ENCODE measurements at regions not wholly inside any gene's neighbourhood (a gene's known extent, or its start where the extent isn't known, plus 50 kb on each side); places are given as distances from the start of the nearest gene placed in this dataset.

- no peak for DNase-seq
Measured at GRCh38 chr2:6487765-6488164, 377.9 kb downstream of the CMPK2 start.

DNA sequence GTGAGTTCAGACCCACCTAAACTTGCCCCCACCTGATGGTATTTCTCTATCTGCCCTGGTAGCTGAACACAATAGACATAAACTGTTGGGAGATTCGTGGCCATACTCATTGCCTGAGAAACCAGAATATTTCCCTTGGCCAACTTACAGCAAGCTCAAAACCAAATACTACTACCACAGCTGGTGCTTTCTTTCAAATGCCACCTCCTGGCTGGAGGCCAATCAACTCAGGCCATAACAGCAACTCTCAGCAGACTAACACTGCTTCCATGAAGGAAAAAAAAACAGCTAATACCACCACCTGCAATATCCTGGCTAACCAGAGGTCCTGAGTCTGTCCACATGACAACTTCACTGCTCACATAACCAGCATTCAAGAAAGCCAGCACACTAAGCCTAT lies 373.1 kb downstream of the CMPK2 start:
- no peak for DNase-seq

DNA sequence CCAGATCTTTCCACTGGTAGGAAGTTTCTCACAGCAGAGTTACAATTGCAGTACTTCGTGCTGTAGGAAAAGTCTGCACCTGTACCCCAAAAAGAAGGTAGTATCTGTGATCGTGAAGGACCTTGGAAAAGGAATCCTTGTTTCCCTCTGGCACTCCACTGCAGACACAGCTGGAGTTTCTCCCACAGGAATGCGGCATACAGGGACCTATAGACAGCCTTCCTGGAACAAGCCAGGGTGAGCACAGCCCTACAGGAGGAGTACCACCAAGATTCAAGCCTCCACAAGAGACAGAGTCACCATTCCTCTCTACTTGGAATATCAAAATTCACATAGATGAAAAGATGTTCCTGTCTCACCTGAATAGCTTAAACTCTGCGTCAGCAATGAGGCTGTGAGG lies 372.4 kb downstream of the CMPK2 start:
- DNase-seq = no peak

DNA sequence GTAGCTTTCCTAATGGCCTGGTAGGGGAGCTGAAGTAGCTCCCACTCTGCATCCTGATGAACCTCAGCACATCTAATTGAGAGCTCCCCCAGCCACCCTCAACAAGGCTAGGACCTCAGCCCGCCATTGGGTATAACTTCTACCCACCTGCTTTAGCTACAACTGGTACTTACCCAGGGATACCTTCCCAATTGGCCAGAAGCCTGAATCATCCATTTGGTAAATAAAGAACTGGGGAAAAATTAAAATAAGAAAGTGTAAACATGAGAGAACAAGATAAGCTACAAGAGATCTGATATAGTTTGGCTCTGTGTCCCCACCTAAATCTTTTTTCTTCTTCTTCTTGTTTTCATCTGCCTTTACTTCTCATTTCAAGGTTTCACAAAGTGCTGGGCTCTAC lies 372.0 kb downstream of the CMPK2 start:
- no peak for DNase-seq

- DNase-seq = no peak
Measured at GRCh38 chr2:6495466-6495865, 370.2 kb downstream of the CMPK2 start.

- DNase-seq = no peak
Measured at GRCh38 chr2:6496376-6496775, 369.3 kb downstream of the CMPK2 start.

GRCh38 chr2:6497048-6497447 lies 368.7 kb downstream of the CMPK2 start:
- DNase-seq = no peak

DNA sequence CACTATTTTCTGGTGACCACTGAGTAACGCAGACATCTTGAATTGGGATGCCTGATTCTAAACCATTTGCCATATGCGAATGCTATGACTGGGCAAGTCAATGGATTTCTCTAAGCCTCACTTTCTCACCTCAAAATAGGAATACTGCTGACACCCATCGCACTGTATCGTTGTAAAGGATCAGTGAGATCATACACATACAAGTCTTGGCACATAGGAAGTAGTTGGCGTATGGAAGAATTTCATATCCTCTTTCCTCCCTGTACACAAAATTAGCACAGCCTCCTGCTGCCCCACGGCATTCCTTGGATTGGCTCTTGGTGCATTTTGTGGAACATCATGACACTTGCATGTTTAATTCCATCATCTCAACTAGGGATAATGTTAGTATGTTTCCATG lies 366.9 kb downstream of the CMPK2 start:
- DNase-seq = no peak

- no peak for DNase-seq
Measured at GRCh38 chr2:6499691-6500090, 366.0 kb downstream of the CMPK2 start.

- DNase-seq = no peak
Measured at GRCh38 chr2:6506361-6506794, 359.3 kb downstream of the CMPK2 start.

- DNase-seq = no peak
Measured at GRCh38 chr2:6506859-6507258, 358.8 kb downstream of the CMPK2 start.

GRCh38 chr2:6510532-6510931 lies 355.2 kb downstream of the CMPK2 start:
- no peak for DNase-seq

DNA sequence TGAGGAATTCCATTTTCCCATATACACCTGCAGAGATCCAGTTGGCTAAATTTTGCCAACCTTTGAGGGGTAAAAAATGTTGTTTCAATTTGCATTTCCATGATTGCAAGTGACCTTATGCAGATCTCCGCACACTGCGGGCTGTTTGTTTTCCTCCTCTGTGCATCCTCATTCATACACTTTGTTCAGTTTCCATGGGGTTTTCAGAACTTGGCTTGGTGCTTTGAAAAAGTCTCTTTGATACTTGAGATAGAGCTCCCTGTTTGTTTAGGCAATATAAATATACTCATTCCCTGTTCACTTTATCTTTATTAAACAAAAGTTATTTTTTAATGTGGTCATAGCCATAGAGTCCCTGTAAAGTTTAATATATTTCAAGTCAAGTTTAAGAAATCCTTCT lies 353.1 kb downstream of the CMPK2 start:
- no peak for DNase-seq

DNA sequence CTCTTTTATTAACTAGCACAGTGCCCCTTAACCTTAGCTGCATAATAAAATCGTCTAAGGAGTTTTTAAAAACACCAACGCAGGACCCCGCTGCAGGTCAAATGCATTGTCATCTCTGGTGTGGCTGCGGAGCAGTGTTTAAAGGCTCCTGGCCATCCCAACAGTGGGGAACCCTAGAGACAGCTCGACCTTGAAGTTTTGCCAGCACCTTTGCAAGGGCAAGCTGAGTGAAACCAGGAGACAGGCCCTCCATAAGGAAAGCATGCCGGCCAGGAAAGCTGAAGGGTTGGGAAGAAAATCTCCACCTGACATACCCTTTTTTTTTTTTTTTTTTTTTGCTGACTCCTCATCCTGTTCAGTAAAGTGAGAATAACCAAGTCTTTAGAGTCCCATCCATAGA lies 349.0 kb downstream of the CMPK2 start:
- no peak for DNase-seq

GRCh38 chr2:6518361-6518760 lies 347.3 kb downstream of the CMPK2 start:
- no peak for DNase-seq

DNA sequence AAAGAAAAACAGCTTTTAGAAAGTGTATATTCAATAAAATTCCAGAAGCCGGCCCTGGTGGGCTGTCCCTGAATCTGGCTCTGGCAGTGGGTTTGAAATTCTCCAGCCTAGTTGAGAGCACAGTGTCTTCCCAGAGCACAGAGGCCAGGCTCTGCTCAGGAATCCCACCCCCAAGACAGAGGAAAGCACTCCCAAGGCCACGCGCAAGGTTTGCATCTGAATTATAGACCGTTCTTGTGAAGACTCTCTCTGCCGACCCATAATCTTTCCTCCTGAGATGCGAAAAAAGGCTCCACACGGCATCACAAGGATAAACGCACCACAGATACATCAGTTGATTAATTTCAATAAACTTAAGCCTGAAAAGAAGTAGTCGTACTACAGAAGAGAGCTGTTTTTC lies 342.2 kb downstream of the CMPK2 start:
- DNase-seq = no peak

DNA sequence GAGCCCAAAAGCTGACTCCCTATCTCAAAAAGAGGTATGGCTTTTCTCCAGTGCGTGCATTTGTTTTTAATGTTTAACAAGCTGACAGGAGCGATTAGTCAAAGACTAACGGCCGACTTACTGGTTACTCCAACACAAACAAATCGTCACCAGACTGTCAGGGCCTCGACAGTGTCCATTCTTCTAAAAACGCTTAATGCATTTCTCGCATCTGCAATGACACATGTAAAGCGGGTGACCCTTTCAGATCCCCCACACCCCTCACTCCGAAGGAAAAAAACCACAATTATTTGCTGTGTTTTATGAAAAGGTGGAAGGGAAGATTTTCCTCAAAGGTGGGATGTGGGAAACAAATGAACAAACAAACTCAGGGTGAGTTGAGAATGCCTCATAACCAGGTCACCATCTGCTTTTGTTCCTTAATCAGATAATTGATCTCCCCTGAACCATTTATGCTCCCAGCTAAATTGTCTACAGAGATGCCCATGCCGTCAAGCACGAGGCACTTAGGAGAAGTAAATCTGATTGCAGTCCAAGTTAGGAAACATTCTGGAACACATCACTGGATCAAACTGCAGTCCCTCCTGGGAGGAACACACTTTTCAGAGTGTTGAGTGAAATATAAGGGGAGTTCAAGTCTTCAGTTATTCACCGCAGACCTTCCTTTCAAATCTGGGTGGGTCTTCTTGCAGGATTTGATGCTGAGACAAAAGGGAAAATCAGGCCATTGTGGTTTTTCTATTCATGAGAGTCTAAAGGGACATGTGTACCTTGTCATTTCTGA lies 340.8 kb downstream of the CMPK2 start:
- DNase-seq = peak; percentile 66

GRCh38 chr2:6525475-6525964 lies 340.2 kb downstream of the CMPK2 start:
- DNase-seq = peak; percentile 63

DNA sequence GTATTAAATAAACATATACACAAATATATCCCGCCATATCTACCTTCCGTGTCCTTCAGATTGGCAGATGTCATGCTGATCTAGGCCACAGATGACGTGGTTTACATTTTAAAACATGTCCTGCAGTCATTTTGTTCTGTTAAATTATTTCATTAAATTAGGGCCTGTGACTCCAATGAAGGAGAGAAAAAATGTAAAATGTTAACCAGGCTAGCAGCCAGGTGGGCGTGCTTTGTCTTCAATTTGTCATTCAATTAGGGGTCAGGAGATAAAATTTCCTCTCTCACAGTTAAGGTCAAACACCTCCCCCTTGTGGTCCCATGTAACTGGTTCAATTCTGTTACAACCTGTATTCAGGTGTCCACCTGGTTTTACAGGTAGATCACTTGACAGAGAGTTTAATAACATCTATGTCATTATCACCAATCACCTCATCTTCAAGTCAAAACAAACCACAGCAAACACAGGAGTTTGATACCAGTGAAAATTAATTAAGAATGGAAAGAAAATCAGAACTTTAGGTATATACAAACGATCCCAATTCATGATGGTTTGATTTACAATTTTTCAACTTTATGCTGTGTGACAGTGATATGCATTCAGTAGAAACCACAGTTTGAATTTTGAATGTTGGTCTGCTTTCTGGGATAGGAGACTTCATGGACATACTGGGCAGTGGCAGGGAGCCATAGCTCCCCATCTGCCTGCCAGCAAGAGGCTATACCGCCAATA lies 339.4 kb downstream of the CMPK2 start:
- DNase-seq = peak; percentile 27

GRCh38 chr2:6531304-6531703 lies 334.4 kb downstream of the CMPK2 start:
- no peak for DNase-seq

DNA sequence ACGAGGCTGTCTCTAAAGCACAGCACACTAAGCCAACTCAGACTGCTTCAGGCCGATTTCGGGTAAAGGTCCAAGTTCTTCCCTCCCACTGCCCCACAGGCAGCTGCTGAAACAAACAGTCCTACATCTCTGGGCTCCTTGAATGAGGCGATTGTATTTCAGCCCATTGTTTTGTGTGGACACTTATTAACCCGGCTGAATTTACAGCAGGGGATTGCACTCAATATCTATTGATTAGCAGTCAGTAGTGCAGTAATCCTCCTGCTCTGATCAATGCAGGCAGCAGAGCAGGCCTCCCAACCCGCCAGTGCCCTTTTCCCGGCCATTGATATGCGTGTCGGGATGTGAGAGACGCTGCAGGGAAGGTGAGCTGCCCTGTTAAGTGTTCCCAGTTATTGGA lies 330.1 kb downstream of the CMPK2 start:
- no peak for DNase-seq

DNA sequence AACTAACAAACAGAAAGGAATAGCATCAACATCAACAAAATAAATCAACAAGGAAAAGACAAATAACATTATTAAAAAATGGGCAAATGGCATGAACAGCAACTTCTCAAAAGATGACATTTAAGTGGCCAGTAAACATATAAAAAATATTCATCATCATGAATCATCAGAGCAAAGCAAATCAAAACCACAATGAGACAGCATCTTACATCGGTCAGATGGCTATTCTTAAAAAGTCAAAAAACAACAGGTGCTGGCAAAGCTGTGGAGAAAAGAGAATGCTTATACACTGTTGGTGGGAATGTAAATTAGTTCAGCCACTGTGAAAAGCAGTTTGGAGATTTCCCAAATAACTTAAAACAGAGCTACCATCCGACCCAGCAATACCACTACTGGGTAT lies 327.1 kb downstream of the CMPK2 start:
- no peak for DNase-seq

DNA sequence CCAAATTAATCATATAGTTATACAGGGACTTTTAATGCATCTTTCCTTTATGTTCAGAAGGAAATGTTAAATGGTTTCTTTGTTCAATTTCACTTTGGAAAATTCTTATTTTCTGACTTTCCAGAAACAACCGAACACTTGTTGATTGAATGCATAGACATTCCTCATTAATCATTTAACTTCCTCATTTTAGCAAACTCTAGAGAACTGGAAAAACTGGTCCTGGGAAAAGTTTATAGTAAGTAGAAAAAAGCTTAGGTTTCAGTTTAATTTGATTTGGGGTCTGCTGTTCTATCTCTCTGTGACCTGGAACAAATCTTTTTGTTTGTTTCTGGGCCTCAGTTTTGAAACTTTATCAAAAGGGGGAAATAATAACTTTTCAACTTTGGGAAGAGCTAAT lies 320.4 kb downstream of the CMPK2 start:
- no peak for DNase-seq

- no peak for DNase-seq
Measured at GRCh38 chr2:6545795-6546194, 319.9 kb downstream of the CMPK2 start.

All from NCI-H524 treated with DMSO at 0.1 percent for 48 hours (cell line).